HG03280 (cell line): ENCODE measurements at regions not wholly inside any gene's neighbourhood (a gene's known extent, or its start where the extent isn't known, plus 50 kb on each side); places are given as distances from the start of the nearest gene placed in this dataset.
"Not testable (repeated sequence)": the region's sequence is repeated elsewhere in the genome, so short reads cannot be mapped to it uniquely, and the experiment has no call there.

Source experiments
- ATAC-seq: cut with Tn5 transposase; IDR thresholded peaks from one replicate; pipeline ENCODE4 v1.9.1; 2021; ENCODE audit warnings: mild to moderate bottlenecking, moderate library complexity; ENCODE audit not compliant: unreplicated experiment

DNA sequence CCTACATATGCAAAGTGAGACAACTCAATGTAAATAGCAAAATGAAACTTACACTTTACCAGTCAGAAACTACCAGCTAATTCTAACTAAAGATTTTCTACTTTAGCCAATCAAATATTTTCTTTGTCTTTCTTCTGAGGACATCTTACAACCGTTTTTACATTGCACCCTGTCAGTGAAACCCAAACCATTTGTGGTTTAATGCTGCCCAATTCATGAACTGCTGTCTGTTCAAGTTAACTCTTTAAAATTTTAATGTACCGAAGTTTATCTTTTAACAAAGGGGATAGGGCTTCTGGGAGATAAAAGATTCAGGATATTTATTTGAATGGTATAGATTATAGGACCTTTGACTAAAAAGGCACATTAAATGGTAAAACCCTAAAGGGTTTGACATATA, 121.3 kb upstream of the HDDC2 start:
- no peak for ATAC-seq

DNA sequence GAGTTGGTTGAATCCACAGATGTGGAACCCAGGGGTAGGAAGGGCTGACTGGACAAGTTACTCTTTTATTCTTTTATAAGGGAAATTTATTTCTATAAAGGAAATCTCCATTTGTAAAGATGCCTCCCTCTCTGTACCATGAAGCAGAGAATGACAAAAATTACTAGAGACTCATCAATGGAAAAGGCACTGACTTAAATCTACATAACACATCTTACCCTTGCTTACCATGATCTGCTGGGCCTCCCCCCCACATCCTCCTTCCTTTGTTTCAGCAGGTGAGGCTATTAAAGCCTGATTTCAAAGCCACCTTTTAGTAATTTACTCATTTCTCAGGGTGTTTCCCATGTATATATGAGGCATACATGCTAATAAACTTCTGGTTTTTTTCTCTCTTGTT, 130.2 kb upstream of the HDDC2 start:
- no peak for ATAC-seq

DNA sequence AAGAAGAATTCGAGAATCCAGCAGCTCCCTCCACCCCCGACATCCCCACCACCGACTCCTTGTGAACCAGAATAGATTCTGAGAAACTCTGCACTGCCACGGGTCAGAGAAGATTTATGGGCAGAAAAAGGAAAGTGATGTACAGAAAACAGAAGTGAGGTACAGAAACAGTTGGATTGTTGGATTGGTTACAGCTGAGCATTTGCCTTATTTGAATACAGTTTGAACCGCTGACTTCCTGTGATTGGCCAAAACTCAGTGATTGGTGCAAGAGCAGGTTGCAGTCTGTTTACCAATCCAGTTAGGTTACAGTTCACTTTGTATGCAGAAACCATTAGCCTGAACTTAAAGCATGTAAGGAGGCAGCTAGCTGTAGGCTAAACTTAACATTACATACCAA, 131.2 kb upstream of the HDDC2 start:
- ATAC-seq: no peak

DNA sequence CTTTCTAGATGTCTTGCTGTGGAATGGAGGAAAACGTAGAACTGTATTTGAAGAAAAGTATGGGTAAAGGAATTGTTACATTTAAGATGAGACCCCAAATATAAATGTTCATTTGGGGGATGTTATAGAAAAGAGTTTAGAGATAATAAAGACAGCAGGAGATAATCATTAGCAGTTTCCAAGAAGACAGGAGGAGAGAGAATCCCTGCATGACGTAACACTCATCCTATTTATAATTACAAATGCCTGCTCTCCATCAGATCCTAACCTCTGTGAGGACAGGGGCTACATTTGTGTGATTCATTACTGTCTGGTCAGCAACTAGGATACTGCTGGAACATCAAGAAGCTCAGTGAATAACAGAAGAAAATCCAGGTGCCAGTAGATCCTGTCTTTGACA, 133.0 kb upstream of the HDDC2 start:
- ATAC-seq: no peak

DNA sequence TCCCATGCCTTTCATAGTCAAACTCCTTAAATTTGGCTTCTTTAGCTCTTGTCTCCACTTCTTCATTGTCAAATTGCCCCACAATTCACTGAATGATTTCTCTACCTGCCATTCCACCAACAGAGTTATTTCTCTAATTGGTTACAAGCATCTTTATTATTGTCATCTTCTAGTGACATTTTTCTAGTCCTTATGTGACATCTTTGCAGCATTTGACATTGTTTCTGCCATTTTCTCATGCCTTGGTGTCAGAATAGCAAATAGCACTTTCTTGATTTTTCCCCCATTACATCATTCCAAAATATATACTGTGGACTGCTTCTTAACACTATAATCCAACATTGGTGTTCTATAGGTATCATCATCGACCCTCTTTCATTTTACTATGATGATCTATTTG, 137.7 kb upstream of the HDDC2 start:
- no peak for ATAC-seq

DNA sequence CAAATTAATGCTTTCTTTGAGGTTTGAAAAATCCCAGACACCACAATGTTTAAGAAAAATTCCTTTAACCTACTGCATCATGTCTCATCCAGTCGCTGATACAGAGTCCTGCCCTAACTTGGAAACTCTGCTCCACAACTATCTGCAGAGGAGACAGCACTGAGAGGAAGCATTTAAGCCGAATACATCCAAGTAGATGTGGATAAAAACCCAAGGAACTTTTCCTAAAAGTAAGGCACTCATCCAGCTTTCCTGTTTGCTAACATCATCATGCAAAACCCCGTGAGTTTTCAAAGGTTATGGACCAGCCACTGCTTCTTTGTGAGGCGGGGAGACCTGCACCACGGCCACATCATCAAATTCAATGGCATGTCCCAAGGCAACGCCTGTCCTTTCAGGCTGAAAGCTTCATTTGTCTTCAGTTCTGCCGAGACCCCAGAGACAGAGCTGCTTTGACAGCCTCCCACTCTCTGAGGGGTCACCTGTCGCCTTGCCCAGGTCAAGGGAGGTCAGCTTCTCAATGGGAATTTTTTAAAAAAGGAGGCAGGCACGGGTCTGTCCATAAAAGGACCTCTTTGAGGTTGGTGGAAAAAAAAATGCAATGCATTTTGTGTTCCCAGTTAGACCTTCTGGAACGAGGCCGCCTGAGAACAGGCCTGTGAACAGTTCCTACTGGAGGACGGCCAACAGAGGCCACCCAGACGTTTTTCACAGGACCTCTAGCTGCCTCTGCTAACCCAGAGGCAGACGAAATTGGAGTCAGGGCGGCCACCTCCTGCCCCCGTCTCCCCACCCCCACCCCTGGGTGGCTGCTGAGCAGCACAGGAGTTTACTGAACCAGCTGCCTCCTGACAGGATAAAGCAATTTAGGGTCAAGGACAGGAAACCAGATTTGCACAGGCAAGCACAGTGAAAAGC, 142.5 kb upstream of the HDDC2 start:
- no peak for ATAC-seq

DNA sequence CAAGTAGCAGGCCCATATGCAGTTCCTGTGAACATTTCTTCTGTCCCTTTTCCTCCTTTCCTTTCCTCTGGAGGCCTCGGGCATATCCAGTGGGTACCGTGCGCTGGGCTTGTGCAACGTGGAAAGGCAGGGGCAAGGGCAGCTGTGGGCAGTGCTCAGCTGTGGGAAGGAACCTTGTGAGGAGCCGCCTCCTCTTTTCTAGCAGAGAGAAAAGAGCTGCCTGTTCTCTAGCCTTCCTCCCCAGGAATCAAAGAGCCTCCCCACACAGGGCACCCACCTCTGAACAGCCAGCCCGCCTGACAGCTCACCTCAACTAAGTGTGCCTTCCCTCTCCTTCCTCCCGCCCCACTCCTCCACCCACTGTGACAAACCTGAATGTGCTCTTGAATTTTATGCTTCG, 143.3 kb upstream of the HDDC2 start:
- ATAC-seq: no peak

DNA sequence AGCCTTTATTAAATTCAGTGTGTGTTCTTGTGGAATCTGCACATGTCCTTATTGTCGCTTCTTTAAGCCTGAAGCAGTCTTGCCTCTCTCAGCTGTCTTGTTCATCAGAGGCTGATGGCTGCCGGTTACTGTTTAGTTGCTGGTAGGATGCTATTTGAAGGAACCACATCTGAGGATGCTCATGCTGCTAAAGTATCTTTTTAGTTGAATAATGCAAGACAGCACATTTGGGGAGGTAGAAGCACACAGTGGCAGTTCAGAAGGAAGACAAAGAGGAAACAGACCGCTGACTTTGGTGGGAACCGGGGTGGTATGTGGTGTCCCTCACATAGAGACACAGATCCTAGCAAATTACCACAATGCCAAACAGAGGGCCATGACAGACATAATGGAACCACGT, 144.2 kb upstream of the HDDC2 start:
- ATAC-seq: no peak

DNA sequence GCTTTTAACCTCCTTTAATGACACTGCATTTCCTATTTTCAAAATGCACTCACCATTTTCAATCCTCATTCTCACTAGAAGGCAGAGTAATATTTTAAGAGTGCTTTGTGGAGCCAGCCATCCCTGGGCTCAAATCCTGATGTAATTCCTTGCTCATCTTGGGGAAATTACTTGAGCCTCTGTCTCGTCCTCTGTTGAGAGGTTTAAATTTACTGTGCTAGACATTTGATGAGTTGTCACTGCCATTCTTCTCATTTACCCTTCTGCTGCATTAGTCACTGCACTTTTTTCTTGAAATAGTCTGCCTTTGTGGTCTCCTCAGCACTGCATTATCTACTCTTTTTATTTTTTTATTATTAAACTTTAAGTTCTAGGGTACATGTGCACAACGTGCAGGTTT, 150.0 kb upstream of the HDDC2 start:
- ATAC-seq: no peak

DNA sequence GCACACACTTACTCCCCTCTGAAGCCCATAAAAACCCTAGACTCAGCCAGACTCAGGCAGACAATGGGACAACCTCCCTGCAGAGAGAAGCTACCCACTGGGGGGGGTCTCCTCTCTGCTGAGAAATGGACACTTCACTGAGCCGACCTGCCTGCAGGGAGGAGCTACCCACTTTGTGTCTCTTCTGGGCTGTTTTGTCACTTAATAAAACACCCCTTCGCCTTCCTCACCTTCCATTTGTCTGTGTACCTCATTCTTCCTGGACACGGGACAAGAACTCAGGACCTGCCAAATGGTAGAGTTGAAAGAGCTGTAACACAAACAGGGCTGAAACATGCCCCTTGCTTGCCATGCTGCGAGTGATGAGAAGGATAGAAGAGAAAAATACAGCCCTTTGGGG, 151.7 kb upstream of the HDDC2 start:
- no peak for ATAC-seq

DNA sequence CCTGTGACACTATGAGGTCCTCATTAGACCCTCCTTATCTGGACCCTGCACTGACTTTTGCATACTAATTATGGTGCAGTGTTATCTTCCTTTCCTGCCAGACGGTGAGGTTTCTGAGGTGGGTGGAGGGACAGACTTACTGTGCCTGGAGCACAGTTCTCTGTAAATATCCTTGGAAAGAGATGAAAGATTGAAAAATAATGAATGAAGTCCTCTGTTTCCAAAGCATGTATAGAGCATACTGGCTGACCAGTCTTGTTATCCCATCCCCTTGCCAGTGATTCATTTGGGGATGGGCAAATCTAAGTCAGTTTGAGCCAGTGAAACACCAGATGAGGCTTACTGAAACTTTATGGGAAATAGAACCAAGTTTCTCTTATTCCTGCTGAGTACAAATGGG, 152.6 kb upstream of the HDDC2 start:
- ATAC-seq: no peak

DNA sequence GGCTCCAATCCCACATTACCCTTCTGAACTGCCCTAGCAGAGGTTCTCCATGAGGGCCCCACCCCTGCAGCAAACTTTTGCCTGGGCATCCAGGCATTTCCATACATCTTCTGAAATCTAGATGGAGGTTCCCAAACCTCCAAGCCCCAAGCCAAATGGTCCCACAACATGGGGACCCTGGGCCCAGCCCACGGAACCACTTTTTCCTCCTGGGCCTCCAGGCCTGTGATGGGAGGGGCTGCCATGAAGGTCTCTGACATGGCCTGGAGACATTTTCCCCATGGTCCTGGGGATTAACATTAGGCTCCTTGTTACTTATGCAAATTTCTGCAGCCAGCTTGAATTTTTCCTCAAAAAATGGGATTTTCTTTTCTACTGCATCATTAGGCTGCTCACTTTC, 156.7 kb upstream of the HDDC2 start:
- not testable (repeated sequence) for ATAC-seq

DNA sequence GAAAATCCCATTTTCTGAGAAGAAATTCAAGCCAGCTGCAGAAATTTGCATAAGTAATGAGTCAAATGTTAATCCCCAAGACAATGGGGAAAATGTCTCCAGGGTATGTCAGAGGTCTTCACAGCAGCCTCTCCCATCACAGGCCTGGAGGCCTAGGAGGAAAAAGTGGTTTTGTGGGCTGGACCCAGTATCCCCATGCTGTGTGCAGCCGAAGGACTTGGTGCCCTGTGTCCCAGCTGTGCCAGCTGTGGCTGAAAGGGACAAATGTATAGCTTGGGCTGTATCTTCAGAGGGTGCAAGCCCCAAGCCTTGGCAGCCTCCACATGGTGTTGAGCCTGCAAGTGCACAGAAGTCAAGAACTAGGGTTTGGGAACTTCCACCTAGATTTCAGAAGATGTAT, 163.6 kb upstream of the HDDC2 start:
- not testable (repeated sequence) for ATAC-seq

DNA sequence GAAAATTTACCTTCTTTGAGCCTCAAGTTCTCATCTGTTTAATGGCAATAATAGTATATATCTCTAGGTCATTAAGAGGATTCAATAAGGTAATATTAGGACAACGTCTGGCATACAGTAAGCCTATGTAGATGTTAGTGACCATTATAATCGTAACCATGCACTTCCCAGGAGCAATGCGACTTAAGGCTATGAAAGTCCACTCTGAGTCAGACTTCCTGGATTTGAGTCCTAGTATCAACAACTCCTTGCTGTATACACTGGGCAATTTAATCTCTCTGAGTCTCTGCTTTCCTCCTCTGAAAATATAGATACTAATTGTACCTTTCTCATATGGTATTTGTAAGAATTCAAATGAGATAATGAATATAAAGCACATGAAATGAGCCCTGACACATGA, 168.1 kb upstream of the HDDC2 start:
- ATAC-seq: no peak

DNA sequence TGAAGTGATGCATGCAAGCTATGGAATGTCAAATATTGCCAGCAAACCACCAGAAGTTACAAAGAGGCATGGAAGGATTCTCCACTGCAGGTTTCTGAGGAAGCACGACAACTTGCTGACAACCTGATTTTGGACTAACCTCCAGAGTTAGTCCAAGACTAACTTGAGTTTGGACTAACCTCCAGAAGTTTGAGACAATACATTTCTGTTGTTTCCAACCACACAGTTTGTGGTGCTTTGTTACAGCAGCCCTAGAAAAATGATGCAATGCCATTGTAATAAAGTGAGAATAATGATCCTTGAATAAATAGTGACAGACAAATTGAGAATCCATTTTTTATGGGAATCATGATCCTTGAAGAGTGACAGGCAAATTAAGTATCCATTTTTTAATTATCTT, 169.9 kb upstream of the HDDC2 start:
- no peak for ATAC-seq

DNA sequence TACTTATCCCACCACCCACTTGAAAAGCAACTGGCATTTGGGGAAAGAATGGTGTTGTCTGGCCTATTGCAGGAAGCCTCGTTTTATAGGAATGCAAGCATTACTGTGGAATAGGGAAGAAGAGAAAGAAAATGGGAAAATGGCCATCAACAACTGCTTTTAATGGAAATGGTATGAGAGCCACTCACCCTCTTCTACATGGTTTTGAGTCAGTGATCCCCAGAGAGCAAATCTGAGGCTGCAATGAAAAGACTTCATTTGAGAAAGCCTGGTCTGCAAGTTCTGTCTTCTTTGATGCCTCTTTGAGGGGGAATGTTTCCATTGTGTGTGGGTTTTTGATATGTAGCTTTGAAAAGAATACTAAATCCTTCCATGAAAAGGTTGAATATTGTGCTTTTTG, 172.3 kb upstream of the HDDC2 start:
- ATAC-seq: no peak

DNA sequence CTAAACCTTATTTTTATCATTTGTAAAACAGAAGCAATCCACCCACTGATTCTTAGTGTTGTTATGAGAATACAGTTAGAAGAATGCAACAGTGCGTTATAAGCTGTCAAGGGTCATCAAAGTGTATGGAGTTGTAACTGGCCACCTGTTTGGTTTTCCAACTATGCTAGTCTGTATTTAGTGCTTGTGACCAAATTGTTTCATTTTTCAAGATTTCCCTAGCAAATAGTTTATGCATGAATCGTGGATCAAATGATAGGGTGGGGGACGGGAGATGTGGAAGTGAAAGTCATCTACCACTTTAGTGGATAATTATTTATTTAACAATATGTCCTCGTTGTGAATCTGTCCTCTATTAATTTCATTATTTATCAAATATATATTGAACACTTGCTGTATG, 175.4 kb upstream of the HDDC2 start:
- ATAC-seq: no peak

DNA sequence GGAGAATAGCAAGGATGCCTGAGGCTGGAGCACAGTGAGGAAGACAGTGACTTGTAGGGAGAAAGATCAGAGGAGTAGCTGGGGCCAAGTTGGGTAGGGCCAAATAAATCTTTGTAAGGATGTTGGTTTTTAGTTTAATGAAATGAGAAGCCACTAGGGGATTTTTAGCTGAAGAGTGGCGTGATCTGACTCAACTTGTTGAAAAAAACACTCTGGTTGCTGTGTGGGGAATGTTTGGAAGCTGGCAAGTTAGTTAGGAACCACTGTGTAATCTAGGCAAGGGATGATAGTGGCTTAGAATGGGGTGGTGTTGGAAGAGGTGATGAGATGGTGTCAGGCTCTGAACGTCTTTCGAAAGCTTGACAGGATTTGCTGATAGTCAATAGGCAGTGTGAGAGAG, 176.1 kb upstream of the HDDC2 start:
- no peak for ATAC-seq

DNA sequence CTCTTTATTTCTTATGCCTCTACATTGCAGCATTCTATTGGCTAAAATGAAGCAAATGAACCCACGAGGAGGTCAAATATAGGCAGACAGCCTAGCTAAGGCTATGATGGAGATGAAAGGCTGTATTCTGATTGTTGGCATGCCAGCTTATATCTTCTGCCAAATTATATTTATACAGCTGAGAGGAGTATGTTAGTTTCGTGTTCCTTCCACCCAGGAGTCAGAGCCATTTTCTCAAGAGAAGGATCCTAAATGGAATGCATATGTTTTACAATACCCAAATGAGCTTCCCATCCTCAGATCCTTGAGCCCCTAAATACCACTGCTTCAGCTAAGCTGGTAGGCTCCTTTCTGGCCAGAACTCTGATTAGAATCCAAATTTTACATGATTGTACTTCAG, 178.4 kb upstream of the HDDC2 start:
- no peak for ATAC-seq

DNA sequence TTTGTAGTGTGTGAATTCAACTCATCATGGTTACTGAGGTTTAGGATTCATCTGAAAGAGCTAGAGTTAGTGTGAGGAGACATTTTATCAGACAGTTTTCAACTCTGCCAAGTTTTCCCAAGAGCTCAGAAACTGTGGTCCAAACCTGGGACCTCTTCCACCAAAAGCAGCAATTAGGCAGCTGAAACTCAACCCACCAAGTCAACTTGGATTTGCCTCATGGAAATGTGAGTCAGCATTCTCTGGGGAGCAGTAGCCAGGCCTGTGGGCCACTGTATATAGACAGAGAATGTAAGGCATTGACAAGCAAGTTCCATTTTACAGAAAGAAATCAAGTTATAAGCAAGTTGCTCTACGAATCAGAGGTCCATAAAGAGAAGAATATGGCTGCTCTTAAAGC, 178.8 kb upstream of the HDDC2 start:
- no peak for ATAC-seq

DNA sequence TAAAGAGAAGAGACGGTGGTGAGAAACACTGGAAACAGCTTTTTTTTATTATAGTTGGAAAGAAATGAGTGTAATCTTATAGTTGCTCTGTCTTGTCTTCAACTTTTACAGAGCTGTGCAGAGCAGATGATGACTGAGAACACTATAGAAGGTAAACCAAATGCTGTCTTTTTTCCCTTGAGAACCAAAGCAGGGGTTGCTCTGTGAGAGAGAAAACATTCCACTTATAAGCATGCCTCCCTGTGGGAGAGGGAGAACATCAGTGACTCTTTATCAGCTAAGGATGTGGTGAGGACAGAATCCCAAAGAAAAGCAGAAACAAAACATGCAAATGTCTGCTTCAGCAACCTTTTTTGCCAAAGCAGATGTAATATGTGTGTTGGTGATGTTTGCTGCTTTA, 179.3 kb upstream of the HDDC2 start:
- ATAC-seq: no peak

DNA sequence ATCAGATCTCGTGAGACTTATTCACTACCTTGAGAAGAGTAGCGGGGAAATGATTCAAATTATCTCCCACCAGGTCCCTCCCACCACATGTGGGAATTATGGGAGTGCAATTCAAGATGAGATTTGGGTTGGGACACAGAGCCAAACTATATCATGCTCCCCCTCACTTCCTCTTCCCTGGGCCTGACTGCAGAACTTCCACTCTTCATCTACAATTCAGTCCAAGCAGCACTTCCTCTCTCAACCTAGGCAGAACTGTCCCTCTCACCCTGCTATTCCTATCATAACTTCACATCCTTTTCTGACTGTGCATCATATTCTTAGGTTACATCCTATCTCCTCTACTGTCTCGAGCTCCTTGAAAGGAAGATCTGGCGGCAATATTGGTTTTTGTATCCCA, 184.0 kb upstream of the HDDC2 start:
- ATAC-seq: no peak

DNA sequence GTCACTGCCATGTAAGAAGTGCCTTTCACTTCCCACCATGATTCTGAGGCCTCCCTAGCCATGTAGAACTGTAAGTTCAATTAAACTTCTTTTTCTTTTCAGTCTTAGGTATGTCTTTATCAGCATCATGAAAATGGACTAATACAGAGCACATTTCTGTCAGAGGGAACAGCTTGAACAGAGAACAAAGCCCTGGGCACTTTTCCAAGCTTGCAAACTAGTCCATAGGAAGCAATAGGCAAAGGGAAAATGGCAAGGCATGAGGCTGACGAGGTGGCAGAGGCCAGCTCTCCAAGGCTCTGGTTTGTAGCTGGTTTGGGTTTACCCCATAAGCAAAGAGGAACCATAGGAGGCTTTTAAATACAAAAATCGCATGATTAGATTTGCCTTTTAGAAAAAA, 185.1 kb upstream of the HDDC2 start:
- no peak for ATAC-seq
